ENCODE measurements at regions not wholly inside any gene's neighbourhood (a gene's known extent, or its start where the extent isn't known, plus 50 kb on each side); places are given as distances from the start of the nearest gene placed in this dataset.

DNA sequence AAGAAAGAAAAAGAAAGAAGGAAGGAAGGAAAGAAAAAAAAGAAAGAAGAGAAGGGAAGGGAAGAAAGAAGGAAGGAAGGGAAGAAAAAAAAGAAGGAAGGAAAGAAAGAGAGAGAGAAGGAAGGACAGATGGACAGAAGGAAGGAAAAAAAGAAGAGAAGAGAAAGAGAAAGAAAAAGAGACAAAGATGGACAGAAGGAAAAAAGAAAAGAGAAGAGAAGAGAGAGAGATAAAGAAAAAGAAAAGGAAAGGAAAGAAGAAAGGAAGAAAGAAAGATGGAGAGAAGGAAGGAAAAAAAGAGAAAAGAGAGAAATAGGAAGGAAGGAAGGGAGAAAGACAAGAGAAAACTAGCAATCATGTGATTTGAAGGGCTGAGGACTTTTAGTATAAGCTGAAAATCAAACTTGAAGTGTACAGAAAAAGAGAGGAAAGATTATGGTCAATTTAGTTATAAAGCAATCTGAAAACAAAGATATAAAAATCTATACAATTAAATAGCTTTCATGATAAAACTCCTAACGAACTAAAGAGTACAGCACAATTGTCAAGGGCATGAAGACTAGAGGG is 115.3 kb downstream of the LTN1 start:
- TF ChIP-seq, protein P1, sequence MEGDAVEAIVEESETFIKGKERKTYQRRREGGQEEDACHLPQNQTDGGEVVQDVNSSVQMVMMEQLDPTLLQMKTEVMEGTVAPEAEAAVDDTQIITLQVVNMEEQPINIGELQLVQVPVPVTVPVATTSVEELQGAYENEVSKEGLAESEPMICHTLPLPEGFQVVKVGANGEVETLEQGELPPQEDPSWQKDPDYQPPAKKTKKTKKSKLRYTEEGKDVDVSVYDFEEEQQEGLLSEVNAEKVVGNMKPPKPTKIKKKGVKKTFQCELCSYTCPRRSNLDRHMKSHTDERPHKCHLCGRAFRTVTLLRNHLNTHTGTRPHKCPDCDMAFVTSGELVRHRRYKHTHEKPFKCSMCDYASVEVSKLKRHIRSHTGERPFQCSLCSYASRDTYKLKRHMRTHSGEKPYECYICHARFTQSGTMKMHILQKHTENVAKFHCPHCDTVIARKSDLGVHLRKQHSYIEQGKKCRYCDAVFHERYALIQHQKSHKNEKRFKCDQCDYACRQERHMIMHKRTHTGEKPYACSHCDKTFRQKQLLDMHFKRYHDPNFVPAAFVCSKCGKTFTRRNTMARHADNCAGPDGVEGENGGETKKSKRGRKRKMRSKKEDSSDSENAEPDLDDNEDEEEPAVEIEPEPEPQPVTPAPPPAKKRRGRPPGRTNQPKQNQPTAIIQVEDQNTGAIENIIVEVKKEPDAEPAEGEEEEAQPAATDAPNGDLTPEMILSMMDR (IDR thresholded peaks at IDR 0.05; ENCODE audit: low read depth, low read length, missing control alignments) = no peak
- no peak overlapping the region for H3K4me3 ChIP-seq (replicated peaks; ENCODE audit: low read depth, low read length)
- no peak for DNase-seq (ENCODE audit: extremely low read depth, low read depth)

DNA sequence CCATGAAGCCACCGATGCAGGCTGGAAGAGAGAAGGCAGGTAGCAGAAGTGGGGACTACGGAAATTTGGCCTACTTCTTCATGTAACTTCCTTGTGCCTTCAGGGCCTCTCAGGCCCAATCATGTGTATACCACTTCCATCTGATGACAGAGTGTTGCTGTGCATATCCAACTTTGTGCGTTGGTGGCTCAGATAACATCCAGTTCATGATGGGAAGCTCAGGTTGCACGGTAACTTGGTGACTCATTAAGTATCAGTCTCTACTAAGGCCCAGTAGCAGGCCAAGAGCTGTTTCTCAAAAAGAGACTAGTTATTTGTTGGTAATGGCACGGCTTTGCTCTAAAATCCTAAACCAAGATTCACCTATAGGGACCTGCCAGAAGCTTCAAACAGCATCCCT is 117.6 kb downstream of the LTN1 start:
- TF ChIP-seq, protein P1 (IDR thresholded peaks at IDR 0.05; ENCODE audit: low read depth, low read length, missing control alignments) = no peak
- no peak overlapping the region for H3K4me3 ChIP-seq (replicated peaks; ENCODE audit: low read depth, low read length)
- DNase-seq (ENCODE audit: extremely low read depth, low read depth) = no peak

DNA sequence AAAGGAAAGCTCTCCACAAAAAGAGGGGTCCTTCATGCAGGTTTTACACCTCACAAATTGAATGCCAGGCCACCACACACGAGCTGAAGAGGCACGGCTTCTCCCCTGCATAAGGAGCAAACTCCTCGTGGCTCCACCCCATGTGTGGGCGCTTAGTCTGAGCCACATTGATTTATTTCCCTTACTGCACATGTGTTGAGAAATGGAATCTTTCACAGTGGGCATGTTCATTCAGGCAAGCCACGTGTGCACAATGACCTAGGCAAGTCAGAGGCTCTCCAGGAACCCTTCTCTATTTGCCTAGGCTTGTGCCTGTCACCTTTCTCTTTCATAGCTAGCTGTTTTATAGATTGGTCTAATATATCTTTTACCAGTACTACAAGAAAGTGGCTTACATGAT is 120.5 kb downstream of the LTN1 start:
- no peak for DNase-seq (ENCODE audit: extremely low read depth, low read depth)
- TF ChIP-seq, protein P1 (IDR thresholded peaks at IDR 0.05; ENCODE audit: low read depth, low read length, missing control alignments) = no peak
- no peak overlapping the region for H3K4me3 ChIP-seq (replicated peaks; ENCODE audit: low read depth, low read length)

GRCh38 chr21:28871388-28872010 is 121.2 kb downstream of the LTN1 start:
- no peak overlapping the region for H3K4me3 ChIP-seq (replicated peaks; ENCODE audit: low read depth, low read length)
- TF ChIP-seq, protein P1 (IDR thresholded peaks at IDR 0.05; ENCODE audit: low read depth, low read length, missing control alignments) = no peak
- no peak for DNase-seq (ENCODE audit: extremely low read depth, low read depth)

DNA sequence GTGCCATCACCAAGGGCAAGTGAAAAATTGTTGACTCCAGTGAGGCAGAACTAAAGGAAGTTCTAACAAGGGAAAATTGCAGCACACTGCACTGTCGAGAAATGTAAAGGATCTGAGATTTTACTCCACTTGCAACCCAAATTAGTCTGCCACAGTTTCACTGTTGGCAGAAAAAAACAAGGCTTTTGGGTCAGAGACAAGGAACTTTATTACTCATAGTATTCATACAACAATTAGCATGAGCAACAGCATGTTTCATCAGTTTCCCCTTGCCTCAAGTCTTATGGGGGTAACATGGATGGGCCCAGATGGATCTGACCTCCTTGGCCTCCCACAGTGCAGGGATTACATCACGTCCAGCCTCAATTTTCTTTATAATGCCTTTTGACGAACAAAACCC is 125.3 kb downstream of the LTN1 start:
- no peak for DNase-seq (ENCODE audit: extremely low read depth, low read depth)
- TF ChIP-seq, protein P1 (IDR thresholded peaks at IDR 0.05; ENCODE audit: low read depth, low read length, missing control alignments) = no peak
- no peak overlapping the region for H3K4me3 ChIP-seq (replicated peaks; ENCODE audit: low read depth, low read length)

DNA sequence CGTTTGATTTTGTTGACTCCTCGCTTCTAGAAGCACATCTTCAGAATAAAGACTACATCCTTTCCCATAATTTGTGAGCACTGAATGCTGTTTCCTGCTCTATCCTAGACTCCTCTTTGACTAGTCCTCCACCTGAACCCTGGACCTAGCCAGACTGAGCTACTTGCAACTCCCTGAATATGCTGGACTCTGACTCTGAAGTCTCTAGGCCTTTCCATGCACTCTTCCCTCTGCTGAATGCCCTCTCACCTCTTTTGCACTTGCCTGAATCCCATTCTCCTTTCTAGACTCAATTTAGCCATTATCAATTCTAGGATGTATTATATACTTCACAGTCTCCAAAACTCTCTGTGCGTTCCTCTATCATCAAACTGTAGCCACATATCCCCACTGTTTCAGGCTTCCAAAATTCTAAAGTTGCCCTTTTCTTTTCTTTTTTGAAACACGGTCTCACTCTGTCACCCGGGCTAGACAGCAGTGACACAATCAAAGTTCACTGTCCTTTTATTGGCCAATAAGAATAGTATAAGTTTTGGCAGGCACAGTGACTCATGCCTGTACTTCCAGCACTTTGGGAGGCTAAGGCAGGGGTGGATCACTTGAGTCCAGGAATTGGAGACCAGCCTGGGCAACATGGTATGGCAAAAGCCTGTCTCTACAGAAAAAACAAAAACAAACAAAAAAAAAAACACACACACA is 127.0 kb downstream of the LTN1 start:
- TF ChIP-seq, protein P1 (IDR thresholded peaks at IDR 0.05; ENCODE audit: low read depth, low read length, missing control alignments) = no peak
- DNase-seq (ENCODE audit: extremely low read depth, low read depth) = no peak
- no peak overlapping the region for H3K4me3 ChIP-seq (replicated peaks; ENCODE audit: low read depth, low read length)

Data from HFF-Myc (cell line).